ENCODE measurements at regions not wholly inside any gene's neighbourhood (a gene's known extent, or its start where the extent isn't known, plus 50 kb on each side); places are given as distances from the start of the nearest gene placed in this dataset.

- Histone ChIP-seq H3K9me3 (ENCODE audit: control extremely low read depth in 1 of 3, control insufficient read depth in 2 of 3, insufficient read depth in 1 of 3, low read length in 2 of 3) (peaks cover 0 to 12% (median 0%) of the 10 kb centered on the region in 3 donors), H3K4me1 (ENCODE audit: control insufficient read depth in 2 of 2, insufficient read depth in 2 of 2, low read length in 2 of 2) (no peaks in the 10 kb centered on the region), H3K9ac (ENCODE audit: low read length) (no peak overlapping the region), H3K4me2 (replicated peaks; ENCODE audit: low read depth, low read length, poor library complexity, severe bottlenecking) (no peak overlapping the region), H3K4me3 (ENCODE audit: control extremely low read depth in 1 of 5, extremely low read depth in 1 of 5, insufficient read depth in 1 of 5, low read depth in 2 of 5, low read length in 4 of 5) (no peak overlapping the region), H2AFZ (ENCODE audit: insufficient read depth, low read depth, low read length, poor library complexity, severe bottlenecking) (no peak overlapping the region), H3K36me3 (replicated peaks in 1 of 2; ENCODE audit: control extremely low read depth in 1 of 2, control insufficient read depth in 1 of 2, extremely low read depth in 1 of 2, insufficient read depth in 2 of 2, low read length in 1 of 2) (no peaks in the 10 kb centered on the region), H3K79me2 (ENCODE audit: control insufficient read depth, insufficient read depth, low read length) (no peaks in the 10 kb centered on the region), H4K20me1 (ENCODE audit: control insufficient read depth, insufficient read depth, low read length, poor library complexity, severe bottlenecking) (no peaks in the 10 kb centered on the region), H3K27me3 (replicated peaks in 1 of 4; ENCODE audit: control extremely low read depth in 1 of 4, control insufficient read depth in 3 of 4, insufficient read depth in 4 of 4, low read length in 3 of 4) (peaks cover 0 to 6% (median 0%) of the 10 kb centered on the region in 4 experiments), H3K27ac (ENCODE audit: low read length in 2 of 2) (no peak overlapping the region)
- POLR2A ChIA-PET = no interaction called here
- H3K4me1 Mint-ChIP-seq = no peaks in the 10 kb centered on the region
- TF ChIP-seq CTCF (IDR thresholded peaks at IDR 0.05) (no peak), EZH2 (IDR thresholded peaks at IDR 0.05; ENCODE audit: borderline replicate concordance, insufficient read depth, low read depth, low read length, poor library complexity, severe bottlenecking) (no peak)
- no peak overlapping the region for H3K4me3 Mint-ChIP-seq
- H3K9me3 Mint-ChIP-seq (ENCODE audit: insufficient read depth) = peaks cover 8% of the 10 kb centered on the region
- intact Hi-C loops (cut with micrococcal nuclease) = no loop called here
- no CpG with 5 or more reads among the region's 2 CpGs for WGBS (ENCODE audit: insufficient coverage)
- no peak for DNase-seq
- H3K27me3 Mint-ChIP-seq = peaks cover 9% of the 10 kb centered on the region
- no peak for ATAC-seq (ENCODE audit: low read depth)
- CTCF ChIA-PET = no interaction called here
- no peak overlapping the region for H3K27ac Mint-ChIP-seq
Measured at GRCh38 chr21:34263629-34264028, 100.2 kb upstream of the KCNE2 start.

- CTCF ChIA-PET = no interaction called here
Measured at GRCh38 chr21:34266351-34266750, 97.5 kb upstream of the KCNE2 start.

More at GRCh38 chr21:34266351-34266750, 97.5 kb upstream of the KCNE2 start:
- no CpG with 5 or more reads among the region's 1 CpG for WGBS (ENCODE audit: insufficient coverage)
- Histone ChIP-seq H3K9me3 (ENCODE audit: control extremely low read depth in 1 of 3, control insufficient read depth in 2 of 3, insufficient read depth in 1 of 3, low read length in 2 of 3) (peaks cover 0 to 12% (median 0%) of the 10 kb centered on the region in 3 donors), H3K9ac (ENCODE audit: low read length) (no peak overlapping the region), H3K27ac (ENCODE audit: low read length in 2 of 2) (no peak overlapping the region), H3K4me1 (ENCODE audit: control insufficient read depth in 2 of 2, insufficient read depth in 2 of 2, low read length in 2 of 2) (no peaks in the 10 kb centered on the region), H3K36me3 (replicated peaks in 1 of 2; ENCODE audit: control extremely low read depth in 1 of 2, control insufficient read depth in 1 of 2, extremely low read depth in 1 of 2, insufficient read depth in 2 of 2, low read length in 1 of 2) (no peaks in the 10 kb centered on the region), H3K27me3 (replicated peaks in 1 of 4; ENCODE audit: control extremely low read depth in 1 of 4, control insufficient read depth in 3 of 4, insufficient read depth in 4 of 4, low read length in 3 of 4) (peaks cover 0 to 3% (median 0%) of the 10 kb centered on the region in 4 experiments), H2AFZ (ENCODE audit: insufficient read depth, low read depth, low read length, poor library complexity, severe bottlenecking) (no peak overlapping the region), H3K4me2 (replicated peaks; ENCODE audit: low read depth, low read length, poor library complexity, severe bottlenecking) (no peak overlapping the region), H3K79me2 (ENCODE audit: control insufficient read depth, insufficient read depth, low read length) (no peaks in the 10 kb centered on the region), H4K20me1 (ENCODE audit: control insufficient read depth, insufficient read depth, low read length, poor library complexity, severe bottlenecking) (no peaks in the 10 kb centered on the region), H3K4me3 (ENCODE audit: control extremely low read depth in 1 of 5, extremely low read depth in 1 of 5, insufficient read depth in 1 of 5, low read depth in 2 of 5, low read length in 4 of 5) (no peak overlapping the region)
- intact Hi-C loops (cut with micrococcal nuclease) = no loop called here
- ATAC-seq (ENCODE audit: low read depth) = no peak
- Mint-ChIP-seq H3K4me3 (no peak overlapping the region), H3K27ac (no peak overlapping the region), H3K4me1 (no peaks in the 10 kb centered on the region), H3K27me3 (peaks cover 13% of the 10 kb centered on the region), H3K9me3 (ENCODE audit: insufficient read depth) (peaks cover 8% of the 10 kb centered on the region)
- POLR2A ChIA-PET = no interaction called here
- TF ChIP-seq EZH2 (IDR thresholded peaks at IDR 0.05; ENCODE audit: borderline replicate concordance, insufficient read depth, low read depth, low read length, poor library complexity, severe bottlenecking) (no peak), CTCF (IDR thresholded peaks at IDR 0.05) (no peak)
- no peak for DNase-seq

Data from B cell (primary cell).